HG02840 (cell line): ENCODE measurements at regions not wholly inside any gene's neighbourhood (a gene's known extent, or its start where the extent isn't known, plus 50 kb on each side); places are given as distances from the start of the nearest gene placed in this dataset.

ENCODE experiments used
- ATAC-seq: cut with Tn5 transposase; IDR thresholded peaks from one replicate; pipeline ENCODE4 v1.9.1; 2021; ENCODE audit warnings: mild to moderate bottlenecking, moderate library complexity, moderate number of reproducible peaks; ENCODE audit not compliant: unreplicated experiment, low FRiP score

- ATAC-seq, result no peak
These were observed 397.6 kb downstream of the TBL1XR1 start for GRCh38 chr3:176799675-176800074.

GRCh38 chr3:176798680-176799079, 398.6 kb downstream of the TBL1XR1 start:
- no peak for ATAC-seq

DNA sequence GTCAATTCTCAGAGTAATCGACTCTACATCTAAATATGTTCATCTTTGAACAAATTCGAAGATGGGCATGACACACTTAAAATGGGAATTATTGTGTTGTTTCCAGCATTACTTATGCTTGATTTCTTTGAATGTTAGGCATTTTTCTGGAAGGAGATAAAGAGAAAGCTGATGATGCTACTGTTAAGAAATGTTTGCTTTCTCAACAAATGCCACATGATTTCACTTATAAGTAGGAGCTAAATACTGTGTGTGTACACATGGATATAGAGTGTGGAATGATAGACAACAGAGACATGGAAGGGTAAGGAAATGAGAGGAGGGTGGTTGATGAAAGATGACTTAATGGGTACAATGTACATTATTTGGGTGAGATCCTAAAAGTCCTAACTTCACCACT, 400.9 kb downstream of the TBL1XR1 start:
- no peak for ATAC-seq

DNA sequence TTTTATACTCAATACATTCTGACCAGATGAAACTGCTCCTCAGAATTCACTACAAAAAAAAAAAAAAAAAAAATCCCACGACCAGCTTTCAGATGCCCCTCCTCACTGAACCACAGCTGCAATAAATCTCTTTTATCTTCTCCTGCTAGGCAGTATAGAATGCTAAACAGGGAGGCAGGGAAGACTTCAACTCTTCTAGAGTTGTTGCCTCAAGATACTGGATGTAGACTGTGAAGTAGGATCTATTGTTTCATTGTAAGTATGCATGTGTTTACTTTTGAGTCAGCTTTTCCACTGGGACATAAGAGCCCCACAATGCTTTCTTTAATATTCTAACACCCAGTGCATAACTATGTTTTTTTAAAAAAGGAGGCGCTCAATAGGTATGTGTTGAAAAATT, 401.4 kb downstream of the TBL1XR1 start:
- ATAC-seq, result no peak

GRCh38 chr3:176794406-176794805, 402.9 kb downstream of the TBL1XR1 start:
- no peak for ATAC-seq

DNA sequence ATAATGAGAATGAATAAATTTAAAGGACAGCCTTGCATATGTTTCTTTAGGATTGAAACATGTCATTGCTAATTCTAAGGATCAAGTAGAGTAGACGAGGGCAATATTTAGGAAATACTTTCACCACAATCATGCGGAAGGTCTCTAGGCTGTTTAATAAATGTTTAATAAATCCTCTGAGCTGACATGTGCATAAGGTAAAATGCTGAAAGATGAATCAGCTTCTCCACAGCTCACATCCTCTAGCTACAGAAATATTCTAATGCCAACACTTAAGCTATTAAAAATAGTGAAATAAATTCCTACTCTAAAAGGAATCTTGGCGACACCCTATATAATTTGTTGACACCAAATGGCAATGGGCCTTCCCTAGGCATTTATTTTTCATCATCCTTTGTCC, 407.3 kb downstream of the TBL1XR1 start:
- ATAC-seq, result no peak

DNA sequence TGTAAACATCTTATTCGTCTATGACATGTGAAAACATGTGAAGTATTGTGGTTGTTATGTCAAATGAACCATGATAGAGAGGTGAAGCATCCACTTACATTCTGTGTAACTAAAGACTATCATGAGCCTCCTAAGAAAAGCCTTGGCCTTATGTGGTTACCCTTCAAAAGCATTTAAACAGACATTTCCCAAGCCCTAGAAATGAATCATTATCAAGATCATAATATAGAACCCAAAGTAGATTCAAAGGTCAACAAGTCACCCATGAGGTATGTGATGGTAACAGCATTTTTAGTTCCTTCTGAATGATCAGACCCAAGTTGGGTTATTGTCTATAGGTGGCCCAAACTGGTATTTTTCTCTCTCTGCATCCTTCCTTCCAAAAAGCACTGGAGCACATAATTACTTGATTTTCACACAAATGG, 408.0 kb downstream of the TBL1XR1 start:
- ATAC-seq, result no peak

DNA sequence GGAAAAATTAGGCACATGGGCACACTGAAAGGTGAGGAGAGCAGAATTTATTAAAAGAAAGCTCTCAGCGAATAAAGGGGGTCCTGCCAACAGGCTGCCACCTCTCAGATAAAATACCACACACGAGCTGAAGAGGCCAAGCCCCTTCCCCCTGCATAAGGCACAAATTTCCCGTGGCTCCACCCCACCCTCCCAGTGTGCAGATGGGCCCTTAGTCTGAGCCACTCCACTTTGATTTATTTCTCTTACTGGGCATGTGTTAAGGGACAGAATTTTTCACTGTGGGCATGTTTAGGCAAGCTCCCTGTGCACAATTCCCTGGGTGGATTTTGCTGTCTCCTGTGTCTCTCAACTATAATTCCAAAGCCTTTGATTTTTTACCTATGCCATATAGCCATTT, 409.8 kb downstream of the TBL1XR1 start:
- ATAC-seq, result no peak

DNA sequence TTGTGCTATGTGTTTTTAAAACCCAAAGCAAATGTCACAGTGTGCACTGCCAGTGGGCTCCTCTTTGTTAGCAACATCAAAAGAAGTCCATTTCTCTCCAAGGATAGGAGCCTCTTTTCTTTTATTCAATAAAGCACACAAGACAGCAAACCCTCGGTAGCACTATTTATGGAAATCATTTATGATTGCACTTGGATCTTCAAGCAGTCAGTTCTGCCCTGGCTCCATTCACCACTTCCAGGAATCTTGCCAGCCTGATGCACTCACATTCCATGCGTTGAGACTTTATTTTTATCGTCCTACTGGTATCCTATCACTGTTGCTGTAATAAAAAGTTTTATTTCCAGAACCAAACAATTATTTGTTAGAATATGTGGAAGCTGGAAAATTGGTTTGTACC, 412.1 kb downstream of the TBL1XR1 start:
- no peak for ATAC-seq

- ATAC-seq, result no peak
These were observed 416.5 kb downstream of the TBL1XR1 start for GRCh38 chr3:176780766-176781165.

GRCh38 chr3:176776622-176777175, 420.6 kb downstream of the TBL1XR1 start:
- no peak for ATAC-seq

GRCh38 chr3:176769547-176770190, 427.6 kb downstream of the TBL1XR1 start:
- no peak for ATAC-seq

DNA sequence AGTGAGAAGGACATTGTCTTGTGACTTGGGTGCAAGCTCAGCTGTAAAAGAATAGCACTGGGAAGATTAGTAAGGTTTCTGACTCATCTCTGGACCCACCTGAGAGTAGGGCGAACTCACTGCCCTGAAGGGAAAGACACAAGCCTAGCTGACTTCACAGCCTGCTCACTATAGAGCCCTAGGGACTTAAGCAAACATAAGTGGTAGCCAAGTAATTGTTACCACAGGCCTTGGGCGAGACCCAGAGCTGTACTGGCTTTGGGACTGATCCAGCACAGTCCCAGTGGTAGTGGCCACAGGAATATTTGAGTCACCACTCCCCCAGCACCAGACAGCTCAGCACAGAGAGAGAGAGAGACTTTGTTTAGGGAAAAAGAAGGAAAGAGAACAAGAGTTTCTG, 429.9 kb downstream of the TBL1XR1 start:
- ATAC-seq, result no peak

DNA sequence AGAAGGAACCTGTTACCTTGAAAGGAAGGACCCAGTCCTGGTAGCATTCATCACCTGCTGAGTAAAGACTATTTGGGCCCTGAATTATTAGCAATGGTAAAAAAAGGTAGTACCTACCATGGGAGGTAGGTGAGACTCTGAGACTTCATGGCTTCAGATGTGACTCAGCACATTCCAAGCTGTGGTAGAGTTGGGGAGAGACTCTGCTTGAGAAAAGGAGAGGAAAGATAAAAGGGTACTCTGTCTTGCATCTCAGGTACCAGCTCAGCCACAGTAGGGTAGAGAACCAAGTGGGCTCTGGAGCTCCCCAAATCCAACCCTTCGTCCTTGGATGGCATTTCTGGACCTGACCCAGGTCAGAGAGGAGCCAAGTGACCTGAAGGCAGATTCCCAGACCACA, 430.4 kb downstream of the TBL1XR1 start:
- ATAC-seq, result no peak

DNA sequence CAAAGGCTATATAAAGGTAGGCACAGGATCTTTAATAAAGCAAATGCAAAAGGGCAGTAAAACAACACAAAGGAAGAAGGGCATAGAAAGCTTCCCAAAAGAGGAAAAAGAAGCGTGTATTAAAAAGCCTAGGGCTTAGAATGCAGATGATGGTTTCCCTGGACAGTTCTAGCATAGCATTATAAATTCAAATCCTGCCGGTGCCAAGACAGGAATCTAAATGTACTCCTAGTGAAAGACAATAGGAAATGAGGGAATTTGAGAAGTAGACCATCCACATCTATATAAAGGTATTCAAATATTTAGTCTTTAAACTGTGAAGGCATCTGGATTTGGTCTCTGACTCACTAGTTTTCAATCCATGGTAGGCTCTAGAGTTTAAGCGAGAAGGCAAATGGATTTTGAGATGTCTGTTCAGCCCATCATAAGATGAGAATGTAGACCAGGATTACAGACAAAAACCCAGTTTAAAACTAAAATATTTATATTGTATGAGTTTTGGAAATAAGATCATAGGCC, 431.8 kb downstream of the TBL1XR1 start:
- ATAC-seq, result no peak

DNA sequence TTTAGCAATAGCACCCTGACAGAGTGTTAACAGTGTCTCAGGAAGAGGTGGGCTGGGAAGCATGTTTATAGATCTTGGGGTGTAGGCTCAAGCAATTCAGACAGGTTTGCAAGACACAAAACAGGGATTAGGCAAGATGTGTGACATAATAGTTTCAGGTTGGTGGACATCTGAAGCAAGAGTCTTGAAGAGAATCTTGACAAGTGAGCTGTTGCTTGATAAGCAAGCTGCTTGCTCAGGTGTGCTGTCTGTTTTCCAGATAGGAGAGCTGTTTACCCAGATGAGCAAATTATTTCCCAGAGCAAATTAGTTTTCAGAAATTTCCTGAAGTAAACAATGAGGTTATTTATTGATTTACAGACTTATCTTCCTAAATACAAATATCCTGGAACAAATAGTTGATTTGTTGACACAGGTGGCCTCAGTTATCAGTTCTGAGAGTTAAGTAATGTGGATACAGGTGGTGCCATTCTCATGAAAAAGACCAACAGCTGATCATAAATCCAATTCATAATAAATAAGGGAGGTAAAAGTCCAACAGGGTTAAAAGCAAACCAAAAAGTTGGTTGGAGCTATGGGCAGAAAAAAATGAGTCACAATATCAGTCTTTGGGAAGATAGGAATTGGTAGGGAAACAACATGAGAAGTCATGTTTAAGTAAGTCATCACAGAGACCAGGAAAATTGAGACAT, 437.3 kb downstream of the TBL1XR1 start:
- ATAC-seq, result no peak

GRCh38 chr3:176757429-176757828, 439.9 kb downstream of the TBL1XR1 start:
- ATAC-seq, result no peak

DNA sequence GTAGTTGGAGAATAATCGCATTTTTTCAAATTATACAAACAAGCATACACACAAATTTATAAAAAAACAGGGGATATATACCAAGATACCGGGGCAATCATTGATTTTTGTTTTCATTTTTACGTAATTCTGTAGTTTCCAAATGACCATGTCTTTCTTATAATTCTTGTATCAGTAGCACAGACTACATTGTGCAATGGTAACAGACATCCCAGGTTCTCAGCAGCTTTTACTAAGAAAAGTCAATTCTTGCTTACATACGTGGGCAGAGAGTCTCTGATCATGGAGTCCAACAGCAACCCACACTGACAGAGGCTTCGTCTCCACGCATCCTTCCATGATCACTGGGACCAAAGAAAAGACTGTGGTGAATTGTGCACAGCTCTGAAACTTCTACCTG, 441.3 kb downstream of the TBL1XR1 start:
- ATAC-seq, result peak; percentile 44

DNA sequence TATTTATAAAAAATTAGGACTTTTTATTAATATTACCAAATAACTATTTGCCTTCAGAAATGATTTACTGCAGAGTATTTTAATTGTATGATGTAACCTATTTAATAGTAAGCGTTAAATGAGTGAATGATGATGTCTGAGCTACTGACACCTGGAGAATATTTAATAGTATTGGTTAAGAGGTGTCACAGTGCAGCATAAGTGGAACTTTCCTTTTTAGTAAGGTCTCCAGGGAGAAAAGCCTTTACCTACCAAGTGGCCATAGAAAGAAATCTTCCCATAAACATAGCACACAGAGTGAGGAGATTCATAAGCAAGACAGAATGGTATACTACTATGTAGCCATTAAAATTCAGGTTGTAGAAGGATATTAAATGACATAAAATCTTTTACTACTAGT, 441.7 kb downstream of the TBL1XR1 start:
- peak; percentile 53 for ATAC-seq

DNA sequence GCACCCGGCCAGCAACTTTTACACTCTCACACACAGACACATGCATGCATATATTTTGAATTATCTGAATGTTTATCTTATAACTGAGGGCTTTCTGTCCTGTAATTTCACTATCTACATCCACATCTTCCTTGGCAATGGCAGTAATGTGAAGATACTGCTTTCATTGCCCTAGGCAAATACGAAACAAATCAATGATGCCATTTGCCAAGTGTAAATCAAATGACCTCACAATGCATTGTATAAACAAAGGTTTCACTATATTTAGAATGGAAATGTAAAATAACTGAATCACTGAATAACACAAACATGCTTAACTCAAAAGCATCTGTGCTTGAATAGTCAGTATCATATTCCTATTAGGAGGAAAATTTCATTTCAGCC, 455.6 kb downstream of the TBL1XR1 start:
- ATAC-seq, result no peak

DNA sequence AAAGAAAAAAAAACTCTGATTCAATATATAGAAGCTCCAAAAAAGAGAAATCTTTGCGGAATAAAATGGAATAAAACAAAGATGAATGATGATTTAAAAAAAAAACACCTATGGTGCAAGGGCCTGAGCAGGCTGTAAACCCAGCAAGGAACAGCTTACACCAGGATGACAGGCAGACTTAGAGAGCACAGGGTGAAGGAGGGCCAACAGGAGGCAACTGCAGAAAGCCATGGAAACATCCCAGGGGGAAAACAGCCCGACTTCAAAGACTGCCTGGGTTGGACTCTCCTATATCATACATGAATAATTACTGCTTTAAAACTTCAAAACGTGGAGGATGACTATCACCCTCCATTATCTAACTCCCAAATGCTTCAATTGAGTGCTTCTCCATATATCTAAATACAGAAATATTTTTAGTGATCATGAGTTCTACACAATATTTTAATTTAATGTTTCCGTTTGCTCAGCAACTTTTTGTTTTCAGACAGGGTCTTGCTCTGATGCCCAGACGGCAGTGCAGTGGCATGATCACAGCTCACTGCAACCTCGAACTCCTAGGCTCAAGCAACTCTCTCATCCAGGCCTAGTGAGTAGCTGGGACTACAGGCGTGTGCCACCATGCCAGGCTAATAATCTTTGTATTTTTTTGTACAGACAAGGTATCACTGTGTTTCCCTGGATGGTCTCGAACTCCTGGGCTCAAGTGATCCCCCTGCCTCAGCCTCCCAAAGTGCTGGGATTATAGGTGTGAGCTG, 456.2 kb downstream of the TBL1XR1 start:
- ATAC-seq, result no peak
